GM12878 (cell line): ENCODE measurements at regions not wholly inside any gene's neighbourhood (a gene's known extent, or its start where the extent isn't known, plus 50 kb on each side); places are given as distances from the start of the nearest gene placed in this dataset.

Experiments used
- ATAC-seq: fragments of 200-7000 bp; cut with Tn5 transposase; 3 replicates; pipeline ENCODE4 v1.9.1; 2020; ENCODE audit warnings: mild to moderate bottlenecking, moderate library complexity
- BruUV-seq: library from RNA; stranded (reverse); fragments of 400-500 nt; replicated peaks from 2 replicates; lab custom pipeline; 2021; lab: Mats Ljungman, UMichigan
- CTCF ChIA-PET: fragments of 300-600 bp; sonication (Branson Sonifier 250); formaldehyde crosslinking; extraction: SDS; loops from one replicate; lab custom pipeline; 2021; ENCODE audit warnings: inconsistent platforms; lab: Yijun Ruan, JAX
- POLR2A ChIA-PET: fragments of 350-600 bp; formaldehyde crosslinking; extraction: SDS; loops from one replicate; lab custom pipeline; 2021; ENCODE audit warnings: inconsistent platforms; lab: Charles Lee
- RAD21 ChIA-PET: fragments of 300-600 bp; sonication (Branson Sonifier 250); formaldehyde crosslinking; loops from one replicate; lab custom pipeline; 2023; ENCODE audit warnings: antibody characterized with exemption; ENCODE audit not compliant: unreplicated experiment; lab: Charles Lee
- SMC1A ChIA-PET: fragments of 300-600 bp; sonication (Branson Sonifier 250); formaldehyde crosslinking; loops from one replicate; lab custom pipeline; 2023; ENCODE audit not compliant: unreplicated experiment, uncharacterized antibody; lab: Charles Lee
- DNase-seq: peaks from one replicate; pipeline ENCODE4 v3.0.0-alpha.2; 2011; ENCODE audit warnings: low read depth, low spot score
- FAIRE-seq: peaks from 3 replicates; lab custom pipeline; 2011; peaks lifted over from hg19 to GRCh38; lab: Jason Lieb, UNC
- H2AFZ ChIP-seq: 2 replicates; pipeline ENCODE4 v1.6.0; 2011; ENCODE audit warnings: low read depth, low read length, control low read depth; ENCODE audit not compliant: control insufficient read depth
- H3K27ac ChIP-seq: 2 replicates; pipeline ENCODE4 v1.5.1; 2011; ENCODE audit warnings: control low read depth; ENCODE audit not compliant: control insufficient read depth, insufficient read depth
- H3K27me3 ChIP-seq, 2 experiments: replicated peaks in 1 of 2; 2 replicates each; pipeline versions ENCODE4 v1.6.0 to v1.6.1; 2011; ENCODE audit warnings: low read length in 1 of 2; ENCODE audit not compliant: control insufficient read depth in 2 of 2, insufficient read depth in 2 of 2
- H3K36me3 ChIP-seq, 2 experiments: 2 replicates each; pipeline ENCODE4 v1.5.1; 2011; ENCODE audit warnings: low read length in 1 of 2; ENCODE audit not compliant: control insufficient read depth in 2 of 2, insufficient read depth in 2 of 2
- H3K4me1 ChIP-seq: 2 replicates; pipeline ENCODE4 v1.6.1; 2011; ENCODE audit warnings: mild to moderate bottlenecking, low read length, moderate library complexity, mixed read lengths; ENCODE audit not compliant: control insufficient read depth, insufficient read depth
- H3K4me2 ChIP-seq: 2 replicates; pipeline ENCODE4 v1.6.0; 2011; ENCODE audit warnings: control low read depth; ENCODE audit not compliant: control insufficient read depth, insufficient read depth
- H3K4me3 ChIP-seq: fragments of 200-600 bp; sonication (generic); 2 replicates; pipeline ENCODE4 v1.5.1; 2016
- H3K79me2 ChIP-seq: 2 replicates; pipeline ENCODE4 v1.6.0; 2011; ENCODE audit warnings: low read length; ENCODE audit not compliant: control insufficient read depth, insufficient read depth
- H3K9ac ChIP-seq: 2 replicates; pipeline ENCODE4 v1.8.0; 2011; ENCODE audit warnings: low read length, control low read depth, mixed read lengths; ENCODE audit not compliant: control insufficient read depth, insufficient read depth
- H3K9me3 ChIP-seq: replicated peaks from 3 replicates; pipeline ENCODE4 v1.5.1; 2011; ENCODE audit warnings: mild to moderate bottlenecking, low read length; ENCODE audit not compliant: control insufficient read depth, insufficient read depth
- H4K20me1 ChIP-seq: 2 replicates; pipeline ENCODE4 v1.6.0; 2011; ENCODE audit not compliant: control insufficient read depth, insufficient read depth
- CREB1 ChIP-seq: IDR thresholded peaks from 2 replicates; pipeline ENCODE4 v1.6.1; 2012; ENCODE audit warnings: low read depth, mild to moderate bottlenecking, inconsistent platforms
- CTCF ChIP-seq, 3 experiments: IDR thresholded peaks in 2 of 3; conservative IDR thresholded peaks in 1 of 3; 2 replicates each; pipeline ENCODE4 v1.5.1; 2011; ENCODE audit warnings: low read depth in 3 of 3, low read length in 3 of 3, mild to moderate bottlenecking in 3 of 3, control low read depth in 2 of 3, moderate library complexity in 2 of 3, inconsistent platforms in 1 of 3, mixed read lengths in 1 of 3; ENCODE audit not compliant: control insufficient read depth in 2 of 3, insufficient read depth in 1 of 3; ENCODE audit errors: extremely low read depth in 1 of 3
- IRF5 ChIP-seq: fragments of 450-650 bp; IDR thresholded peaks from 2 replicates; pipeline ENCODE4 v1.6.1; 2017; ENCODE audit warnings: borderline replicate concordance
- NFYB ChIP-seq: IDR thresholded peaks from 2 replicates; pipeline ENCODE4 v1.6.1; 2011; ENCODE audit warnings: low read depth, mild to moderate bottlenecking, low read length, improper control_type of control experiment, moderate library complexity; ENCODE audit not compliant: insufficient read depth
- RAD21 ChIP-seq: IDR thresholded peaks from 2 replicates; pipeline ENCODE4 v1.6.1; 2011; ENCODE audit warnings: mild to moderate bottlenecking, low read depth, low read length, moderate library complexity; ENCODE audit not compliant: insufficient read depth
- RUNX3 ChIP-seq: IDR thresholded peaks from 2 replicates; pipeline ENCODE4 v1.6.1; 2012; ENCODE audit warnings: low read length, inconsistent platforms
- SIX5 ChIP-seq: IDR thresholded peaks from 2 replicates; pipeline ENCODE4 v1.6.1; 2011; ENCODE audit warnings: mild to moderate bottlenecking, low read depth, low read length, moderate library complexity; ENCODE audit not compliant: severe bottlenecking
- SREBF2 ChIP-seq: IDR thresholded peaks from 2 replicates; pipeline ENCODE4 v1.6.1; 2012; ENCODE audit warnings: mild to moderate bottlenecking, low read length
- WGBS: methylation state at CpG from one replicate; pipeline ENCODE4 v1.1.6; 2016; ENCODE audit warnings: low lambda C conversion rate; ENCODE audit not compliant: insufficient replicate concordance, insufficient coverage; ENCODE audit errors: missing lambda C conversion rate; 5-methylcytosine and 5-hydroxymethylcytosine counted together
- in situ Hi-C: fragments of 300-500 bp; cut with MboI; formaldehyde crosslinking; loops from 9 replicates; pipeline ENCODE4 v1.14.3; 2018; ENCODE audit warnings: mixed read lengths
- intact Hi-C: fragments of 100-400 bp; cut with micrococcal nuclease; formaldehyde crosslinking; loops from one replicate; pipeline ENCODE4 v1.14.2; 2022; ENCODE audit not compliant: unreplicated experiment
- TF ChIP-seq, protein P1 (sequence below): fragments of 450-650 bp; IDR thresholded peaks from 2 replicates; pipeline ENCODE4 v1.6.1; 2018; ENCODE audit warnings: mild to moderate bottlenecking, low read depth, moderate library complexity; ENCODE audit not compliant: partially characterized antibody

- DNase-seq: no peak
- WGBS: 50% methylated on average over 2 of the region's 2 CpGs
- in situ Hi-C loops: no loop called here
These were observed 68.1 kb downstream of the FOXB2 start for GRCh38 chr9:77087506-77087905.

More at GRCh38 chr9:77087506-77087905, 68.1 kb downstream of the FOXB2 start:
- Histone ChIP-seq H3K36me3 (no peaks in the 10 kb centered on the region), H3K27me3 (no peaks in the 10 kb centered on the region), H2AFZ (no peak overlapping the region), H4K20me1 (no peaks in the 10 kb centered on the region), H3K9ac (no peak overlapping the region), H3K4me1 (no peaks in the 10 kb centered on the region), H3K4me3 (no peak overlapping the region), H3K79me2 (no peaks in the 10 kb centered on the region), H3K9me3 (no peaks in the 10 kb centered on the region), H3K27ac (no peak overlapping the region), H3K4me2 (no peak overlapping the region)
- intact Hi-C loops: no loop called here
- ChIA-PET RAD21 (no interaction called here), SMC1A (no interaction called here), CTCF (interaction anchor here (0.9 to 1.0 kb wide), 2 partner anchors 16 to 79 kb away, joined by 3 to 4 read pairs; no protein-coding TSS in a partner anchor), POLR2A (no interaction called here)
- TF ChIP-seq, protein P1, sequence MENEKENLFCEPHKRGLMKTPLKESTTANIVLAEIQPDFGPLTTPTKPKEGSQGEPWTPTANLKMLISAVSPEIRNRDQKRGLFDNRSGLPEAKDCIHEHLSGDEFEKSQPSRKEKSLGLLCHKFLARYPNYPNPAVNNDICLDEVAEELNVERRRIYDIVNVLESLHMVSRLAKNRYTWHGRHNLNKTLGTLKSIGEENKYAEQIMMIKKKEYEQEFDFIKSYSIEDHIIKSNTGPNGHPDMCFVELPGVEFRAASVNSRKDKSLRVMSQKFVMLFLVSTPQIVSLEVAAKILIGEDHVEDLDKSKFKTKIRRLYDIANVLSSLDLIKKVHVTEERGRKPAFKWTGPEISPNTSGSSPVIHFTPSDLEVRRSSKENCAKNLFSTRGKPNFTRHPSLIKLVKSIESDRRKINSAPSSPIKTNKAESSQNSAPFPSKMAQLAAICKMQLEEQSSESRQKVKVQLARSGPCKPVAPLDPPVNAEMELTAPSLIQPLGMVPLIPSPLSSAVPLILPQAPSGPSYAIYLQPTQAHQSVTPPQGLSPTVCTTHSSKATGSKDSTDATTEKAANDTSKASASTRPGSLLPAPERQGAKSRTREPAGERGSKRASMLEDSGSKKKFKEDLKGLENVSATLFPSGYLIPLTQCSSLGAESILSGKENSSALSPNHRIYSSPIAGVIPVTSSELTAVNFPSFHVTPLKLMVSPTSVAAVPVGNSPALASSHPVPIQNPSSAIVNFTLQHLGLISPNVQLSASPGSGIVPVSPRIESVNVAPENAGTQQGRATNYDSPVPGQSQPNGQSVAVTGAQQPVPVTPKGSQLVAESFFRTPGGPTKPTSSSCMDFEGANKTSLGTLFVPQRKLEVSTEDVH: no peak
- TF ChIP-seq CTCF (IDR thresholded peaks at IDR 0.05 in 2 of 3, conservative IDR thresholded peaks at IDR 0.05 in 1 of 3; ENCODE audit: control insufficient read depth in 2 of 3, extremely low read depth in 1 of 3, insufficient read depth in 1 of 3, low read depth in 3 of 3, low read length in 3 of 3) (no peak), CREB1 (no peak), SREBF2 (no peak), IRF5 (no peak), RAD21 (no peak), SIX5 (no peak), RUNX3 (no peak), NFYB (no peak)
- no peak for ATAC-seq
- no peak for FAIRE-seq
- BruUV-seq: no TSS peak
